ENCODE measurements at regions not wholly inside any gene's neighbourhood (a gene's known extent, or its start where the extent isn't known, plus 50 kb on each side); places are given as distances from the start of the nearest gene placed in this dataset.
"Not testable (repeated sequence)": the region's sequence is repeated elsewhere in the genome, so short reads cannot be mapped to it uniquely, and the experiment has no call there.

DNA sequence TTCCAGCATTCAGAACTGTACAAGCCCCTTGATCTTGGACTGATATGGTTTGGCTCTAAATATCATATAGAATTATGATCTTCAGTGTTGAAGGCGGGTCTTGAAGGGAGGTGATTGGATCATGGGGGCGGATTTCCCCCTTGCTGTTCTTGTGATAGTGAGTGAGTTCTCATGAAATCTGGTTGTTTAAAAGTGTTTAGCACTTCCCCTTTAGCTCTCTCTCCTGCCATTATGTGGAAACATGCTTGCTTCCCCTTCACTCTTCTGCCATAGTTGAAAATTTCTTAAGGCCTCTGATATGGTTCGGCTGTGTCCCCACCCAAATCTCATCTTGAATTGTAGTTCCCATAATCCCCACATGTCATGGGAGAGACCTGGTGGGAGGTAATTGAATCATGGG, 305.3 kb upstream of the CYRIA start:
- TF ChIP-seq POLR2A (IDR thresholded peaks at IDR 0.05): not testable (repeated sequence)
- TF ChIP-seq, protein P1, sequence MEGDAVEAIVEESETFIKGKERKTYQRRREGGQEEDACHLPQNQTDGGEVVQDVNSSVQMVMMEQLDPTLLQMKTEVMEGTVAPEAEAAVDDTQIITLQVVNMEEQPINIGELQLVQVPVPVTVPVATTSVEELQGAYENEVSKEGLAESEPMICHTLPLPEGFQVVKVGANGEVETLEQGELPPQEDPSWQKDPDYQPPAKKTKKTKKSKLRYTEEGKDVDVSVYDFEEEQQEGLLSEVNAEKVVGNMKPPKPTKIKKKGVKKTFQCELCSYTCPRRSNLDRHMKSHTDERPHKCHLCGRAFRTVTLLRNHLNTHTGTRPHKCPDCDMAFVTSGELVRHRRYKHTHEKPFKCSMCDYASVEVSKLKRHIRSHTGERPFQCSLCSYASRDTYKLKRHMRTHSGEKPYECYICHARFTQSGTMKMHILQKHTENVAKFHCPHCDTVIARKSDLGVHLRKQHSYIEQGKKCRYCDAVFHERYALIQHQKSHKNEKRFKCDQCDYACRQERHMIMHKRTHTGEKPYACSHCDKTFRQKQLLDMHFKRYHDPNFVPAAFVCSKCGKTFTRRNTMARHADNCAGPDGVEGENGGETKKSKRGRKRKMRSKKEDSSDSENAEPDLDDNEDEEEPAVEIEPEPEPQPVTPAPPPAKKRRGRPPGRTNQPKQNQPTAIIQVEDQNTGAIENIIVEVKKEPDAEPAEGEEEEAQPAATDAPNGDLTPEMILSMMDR (IDR thresholded peaks at IDR 0.05): not testable (repeated sequence)

Data from esophagus squamous epithelium (tissue), 4 donors.